Activated CD4-positive, alpha-beta T cell treated with anti-CD3 and anti-CD28 coated beads, Interleukin-2, amount 50 U/mL, for 16 hours (primary cell): ENCODE measurements at regions not wholly inside any gene's neighbourhood (a gene's known extent, or its start where the extent isn't known, plus 50 kb on each side); places are given as distances from the start of the nearest gene placed in this dataset.

Source experiments
- DNase-seq: peaks from one replicate; pipeline ENCODE4 v3.0.0-alpha.2; 2020

GRCh38 chr11:115085461-115086210, 407.3 kb downstream of the NXPE2 start:
- no peak for DNase-seq

DNA sequence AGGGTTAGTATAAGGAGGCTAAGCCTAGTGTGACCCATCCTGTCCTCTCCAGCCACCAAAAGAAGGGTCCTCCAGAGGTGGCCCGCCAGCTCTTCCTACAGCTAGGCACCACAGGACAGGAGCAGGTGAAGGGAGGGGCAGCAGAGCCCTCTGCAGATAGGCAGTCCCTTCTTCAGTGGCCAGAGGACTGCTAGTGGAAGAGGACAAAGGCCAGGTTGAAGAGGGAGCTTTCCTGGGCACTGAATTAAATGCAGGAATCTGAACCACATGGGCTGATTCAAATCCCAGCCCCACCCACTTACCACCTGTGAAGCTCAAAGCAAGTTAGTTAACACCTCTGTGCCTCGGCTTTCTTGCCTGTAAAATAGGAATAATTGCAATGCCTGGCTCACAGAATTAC, 409.5 kb downstream of the NXPE2 start:
- no peak for DNase-seq

DNA sequence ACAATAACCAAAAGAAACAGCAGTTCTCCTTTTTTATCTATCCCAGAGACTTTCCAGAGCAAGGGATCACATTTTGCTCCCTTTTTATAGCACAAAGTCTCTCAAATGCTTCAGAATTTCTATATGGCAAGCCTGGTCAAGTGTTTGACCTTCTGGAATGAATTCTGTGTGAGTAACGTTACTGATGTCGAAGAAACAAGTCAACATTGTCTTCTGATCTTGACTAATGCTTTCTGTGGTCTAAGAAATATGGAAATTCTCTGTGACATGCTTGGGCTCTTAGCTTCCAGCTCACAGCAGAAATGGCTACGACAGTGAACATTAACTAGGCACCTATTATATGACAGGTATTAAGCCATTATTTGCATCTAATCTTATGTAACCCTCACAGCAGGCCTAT, 411.7 kb downstream of the CADM1 start:
- no peak for DNase-seq

- DNase-seq = no peak
These were observed 406.3 kb downstream of the CADM1 start for GRCh38 chr11:115097796-115098408.

GRCh38 chr11:115100706-115101105, 403.5 kb downstream of the CADM1 start:
- no peak for DNase-seq

DNA sequence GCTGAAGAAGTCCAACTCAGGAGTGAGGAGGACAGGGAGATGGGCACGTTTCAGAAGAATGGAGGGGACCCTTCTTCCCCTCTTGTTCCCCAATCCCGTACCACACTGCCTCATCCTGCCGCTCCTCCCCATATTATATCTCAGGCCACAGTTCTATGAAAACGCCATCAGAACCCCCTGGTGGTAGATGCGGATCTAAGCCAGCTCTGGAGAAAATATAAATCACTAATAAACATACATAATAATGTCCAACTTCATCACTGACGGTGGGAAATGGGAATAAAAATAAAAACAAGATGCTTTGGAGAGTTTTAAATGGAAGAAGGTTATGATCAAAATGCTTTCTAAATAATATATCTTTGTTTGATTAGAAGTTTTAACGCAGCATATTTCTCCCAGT, 400.3 kb downstream of the CADM1 start:
- no peak for DNase-seq

DNA sequence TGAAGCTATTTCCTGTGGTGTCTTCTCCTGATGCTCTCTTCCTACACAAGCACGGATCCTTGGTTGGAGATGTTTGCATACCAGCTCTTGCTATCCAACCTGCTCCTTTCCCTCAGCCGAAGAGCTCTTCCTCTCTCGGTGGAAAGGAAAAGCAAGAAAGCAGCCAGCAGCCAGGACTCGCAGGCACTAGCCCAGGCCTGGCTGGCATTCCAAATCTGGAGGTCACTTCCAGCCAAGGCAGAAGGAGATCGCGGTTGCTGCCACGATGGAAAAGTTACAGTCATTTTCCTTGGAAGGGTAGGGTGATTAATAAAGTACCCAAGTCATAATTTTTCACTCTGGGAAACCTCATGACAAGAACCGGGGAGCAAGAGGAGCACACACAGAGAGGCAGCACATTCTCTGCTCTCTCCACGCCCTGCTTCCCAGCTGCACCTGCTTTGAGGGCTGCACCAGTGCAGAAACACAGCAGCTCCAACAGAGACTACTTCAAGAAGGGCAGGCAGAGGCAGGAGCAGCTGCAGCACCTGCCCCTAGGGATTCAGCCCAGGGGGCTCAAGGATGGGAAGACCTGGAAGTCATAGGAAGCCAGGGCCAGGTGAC, 399.3 kb downstream of the CADM1 start:
- DNase-seq = no peak

GRCh38 chr11:115111066-115111465, 393.1 kb downstream of the CADM1 start:
- DNase-seq = no peak

DNA sequence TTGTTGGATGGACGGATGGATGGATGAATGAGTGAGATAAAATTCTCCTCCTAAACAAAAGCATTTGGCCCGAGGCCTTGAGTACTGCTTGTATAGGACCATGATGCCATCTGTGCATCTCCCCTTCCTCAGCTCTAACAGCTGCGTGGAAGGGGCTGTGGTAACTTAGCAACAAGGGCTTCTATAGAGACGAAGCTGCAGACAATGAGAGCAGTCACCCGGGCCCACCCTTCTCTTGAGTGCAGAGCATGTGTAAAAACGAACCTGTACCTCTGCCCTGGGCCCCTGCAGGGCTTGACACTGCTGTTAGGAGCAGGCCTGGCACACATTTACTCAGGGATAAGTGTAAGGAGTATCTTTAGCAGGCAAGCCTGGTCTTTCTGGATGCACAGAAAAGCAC, 391.5 kb downstream of the CADM1 start:
- no peak for DNase-seq

DNA sequence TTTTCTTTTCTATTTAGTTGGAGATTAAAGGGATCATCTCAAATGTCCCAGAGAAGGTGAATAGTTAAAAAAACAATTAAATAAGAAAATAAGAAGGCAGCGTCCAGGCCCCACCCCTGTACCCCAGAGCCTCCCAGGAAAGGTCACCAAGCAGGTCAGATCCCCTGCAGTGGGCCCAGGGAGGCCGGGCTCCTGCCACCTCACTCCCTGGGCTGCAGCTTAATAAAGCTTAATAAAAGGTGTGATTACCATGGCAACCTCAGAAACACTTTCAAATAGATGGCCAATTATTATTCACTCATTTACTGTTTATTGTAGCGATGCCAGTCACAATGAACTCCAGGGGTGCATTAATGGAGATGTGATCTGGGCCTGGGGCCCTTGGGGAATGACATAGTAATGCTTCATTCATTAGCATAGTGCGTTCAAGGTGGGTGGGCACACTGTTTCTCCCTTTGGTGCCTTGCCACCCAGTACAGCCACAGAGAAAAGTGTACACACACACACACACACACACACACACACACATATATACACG, 386.2 kb downstream of the CADM1 start:
- DNase-seq = no peak

DNA sequence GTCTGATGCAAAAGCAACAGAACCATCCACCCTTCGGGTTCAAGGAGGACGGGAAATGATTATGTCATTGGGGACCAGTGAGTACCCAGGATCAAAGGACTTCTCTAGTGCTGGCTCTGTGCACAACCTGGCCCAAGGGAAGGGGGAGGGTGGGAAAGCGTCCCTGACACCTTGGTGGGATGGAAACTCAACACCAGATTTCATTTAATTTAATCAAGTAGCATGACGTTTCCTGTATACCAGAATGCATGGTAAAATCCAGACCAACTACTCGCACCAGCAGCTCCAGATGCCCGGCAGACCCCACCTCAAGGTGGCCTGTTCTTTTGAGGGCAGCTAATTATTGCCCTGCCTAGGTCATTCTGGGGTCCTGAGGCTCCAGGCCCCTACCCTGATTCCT, 385.1 kb downstream of the CADM1 start:
- DNase-seq = no peak
